GM19463 (cell line): ENCODE measurements at regions not wholly inside any gene's neighbourhood (a gene's known extent, or its start where the extent isn't known, plus 50 kb on each side); places are given as distances from the start of the nearest gene placed in this dataset.
A peak's percentile ranks its signal among the peaks of the same experiment; 100 is the strongest.

ENCODE experiments used
- ATAC-seq: cut with Tn5 transposase; IDR thresholded peaks from one replicate; pipeline ENCODE4 v1.9.1; 2021; ENCODE audit warnings: mild to moderate bottlenecking, moderate library complexity; ENCODE audit not compliant: unreplicated experiment

DNA sequence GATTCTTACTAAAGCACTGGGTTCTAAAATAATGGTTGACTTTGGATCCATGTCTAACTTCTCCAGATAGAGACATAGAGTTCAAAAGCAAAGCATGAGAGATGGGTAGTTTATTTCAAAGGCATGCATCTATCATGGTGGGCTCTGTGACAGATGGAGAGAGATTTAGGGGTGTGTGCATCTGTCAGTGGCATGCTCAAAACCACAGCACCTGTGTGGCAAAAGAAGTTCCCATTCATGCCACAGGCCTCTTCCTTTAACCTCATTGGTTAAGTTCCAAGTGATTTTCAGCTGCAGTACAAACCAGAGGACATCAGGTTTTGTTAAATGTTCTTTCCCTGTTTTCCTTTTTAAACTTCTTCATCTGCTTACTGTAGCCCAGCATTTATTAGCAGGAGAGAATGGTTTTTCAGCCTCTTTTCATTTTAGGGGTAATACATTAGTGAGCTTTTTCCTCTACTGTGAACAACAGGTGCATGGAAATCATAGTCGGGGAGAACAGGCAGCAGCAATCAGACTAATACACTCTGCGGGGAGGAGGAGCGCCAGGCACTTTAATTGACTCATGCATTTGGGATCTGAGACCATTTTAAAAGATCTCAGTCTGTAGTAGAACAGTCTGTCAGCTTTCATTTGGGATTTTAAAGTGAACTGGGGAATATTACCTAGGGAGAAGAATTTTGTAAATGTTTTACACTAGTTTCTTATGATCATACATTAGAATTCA, 52.4 kb upstream of the UPP2 start:
- ATAC-seq = no peak

DNA sequence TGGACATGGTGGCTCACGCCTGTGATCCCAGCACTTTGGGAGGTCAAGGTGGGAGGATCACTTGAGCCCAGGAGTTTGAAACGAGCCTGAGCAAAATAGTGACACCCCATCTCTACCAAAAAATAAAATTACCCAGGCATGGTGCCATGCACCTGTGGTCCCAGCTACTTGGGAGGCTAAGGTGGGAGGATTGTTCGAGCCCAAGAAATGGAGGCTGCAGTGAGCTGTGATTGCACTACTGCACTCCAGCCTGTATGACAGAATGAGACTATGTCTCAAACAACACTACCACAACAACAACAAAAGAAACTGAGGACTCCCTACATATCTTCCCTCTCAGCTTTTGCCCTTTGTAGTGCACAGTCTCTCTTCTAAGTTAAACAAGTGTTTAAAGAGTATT, 53.3 kb upstream of the UPP2 start:
- ATAC-seq = no peak

DNA sequence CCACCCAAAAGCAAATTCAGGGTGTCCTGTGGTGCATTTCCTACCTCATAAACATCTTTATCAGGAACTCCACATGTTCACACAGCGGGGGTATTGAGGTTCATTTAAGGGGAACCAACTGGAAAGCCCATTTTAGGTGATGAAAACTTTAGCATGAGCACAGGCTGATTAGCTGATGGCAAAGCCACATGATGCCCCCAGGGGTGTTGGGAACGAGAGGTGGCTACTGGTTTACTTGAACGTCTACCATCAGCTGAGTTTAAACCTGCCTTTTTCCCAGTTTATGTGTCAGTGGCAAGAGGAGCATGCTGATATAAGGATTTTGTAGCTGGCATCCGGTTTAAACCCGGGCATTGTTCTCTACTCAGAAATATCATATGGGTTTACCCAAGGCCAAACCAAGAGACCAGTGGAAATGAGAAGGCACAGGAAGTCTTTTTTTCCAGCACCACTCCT, 54.5 kb upstream of the UPP2 start:
- no peak for ATAC-seq

DNA sequence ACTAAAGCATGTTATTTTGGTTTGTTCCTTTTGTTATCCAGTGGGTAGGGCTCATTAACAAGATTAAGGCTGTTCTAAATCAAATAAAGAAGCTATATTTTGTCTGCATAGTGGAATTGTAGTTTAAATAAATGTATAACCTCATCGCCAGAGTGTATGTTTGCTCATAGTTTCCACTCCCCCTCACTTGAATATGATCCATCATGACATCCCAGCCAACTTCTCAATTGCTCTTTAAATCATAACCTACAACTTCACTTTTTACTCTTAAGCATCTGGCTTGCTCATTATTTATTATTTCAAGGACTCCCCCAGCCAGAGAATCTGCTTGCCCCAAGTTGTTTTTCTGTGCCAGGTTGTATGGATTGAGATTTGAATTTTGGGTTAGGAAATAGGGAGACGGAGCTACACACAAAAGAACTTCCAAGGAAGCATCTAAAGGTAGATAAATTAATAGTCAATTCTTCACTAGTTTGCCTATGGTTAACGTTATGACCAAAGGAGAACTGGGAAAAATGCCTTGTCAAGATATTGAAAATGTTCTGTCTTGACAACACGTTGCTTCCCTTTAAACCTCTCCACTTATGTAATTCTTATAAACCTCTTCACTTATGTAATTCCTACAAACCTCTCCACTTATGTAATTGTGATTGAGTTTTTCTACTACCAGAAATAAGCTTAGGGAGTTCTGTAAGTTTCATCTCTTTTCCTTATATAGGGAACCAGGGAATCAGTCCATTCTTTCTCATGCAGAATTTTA, 55.4 kb upstream of the UPP2 start:
- ATAC-seq = no peak

DNA sequence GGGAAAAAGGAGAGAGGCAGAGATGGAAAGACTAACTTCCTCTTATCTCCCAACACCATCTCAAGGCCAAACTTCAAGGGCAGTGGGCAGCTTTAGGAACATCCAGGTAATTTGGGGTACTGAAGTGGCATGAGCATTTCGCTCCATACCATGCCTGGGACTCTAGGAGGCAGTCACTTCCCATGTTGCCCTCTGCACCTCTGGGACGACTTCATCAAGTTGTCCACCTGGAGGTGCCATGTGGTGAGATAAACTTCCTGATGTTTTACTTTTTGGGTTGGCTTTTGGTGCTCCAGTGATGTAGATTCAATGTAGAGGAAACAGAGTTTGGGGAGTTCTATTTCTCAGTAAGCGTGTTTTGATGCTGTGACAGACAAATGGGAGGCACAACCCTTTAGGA, 56.3 kb upstream of the UPP2 start:
- ATAC-seq = no peak

DNA sequence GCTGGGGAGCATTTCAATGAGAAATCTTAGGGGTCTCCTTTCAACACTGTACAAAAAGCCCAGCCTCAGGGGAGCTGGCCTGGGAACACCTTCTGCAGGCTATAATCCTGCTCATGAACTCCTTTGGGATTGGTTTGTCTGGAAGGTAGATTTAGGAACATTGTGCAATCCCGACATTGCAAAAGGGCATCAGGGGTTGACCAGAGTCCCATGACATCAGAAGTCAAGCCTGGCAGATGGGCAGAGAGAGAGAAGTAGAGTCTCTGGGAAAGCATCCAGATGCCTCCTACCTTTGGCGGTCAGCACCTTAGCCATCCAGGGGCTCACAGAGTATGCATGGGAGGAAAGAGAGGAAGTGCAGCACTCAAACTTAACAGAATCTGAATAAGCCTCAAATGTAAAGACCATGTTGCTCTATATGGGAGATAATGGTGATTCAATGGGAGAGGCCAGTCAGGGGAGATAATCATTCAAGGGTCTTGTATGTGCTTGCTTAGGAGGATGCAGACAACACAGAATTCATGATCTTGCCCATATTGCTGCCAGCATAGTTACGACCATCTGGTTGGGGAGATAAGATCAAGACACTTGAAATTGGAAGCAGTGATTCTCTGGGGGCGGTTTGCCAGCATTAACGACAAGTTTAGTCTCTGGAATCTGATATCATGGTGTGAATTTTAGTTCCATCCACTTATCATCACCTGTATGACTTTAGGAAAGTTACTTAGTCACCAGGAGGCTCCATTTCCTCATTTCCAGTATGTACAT, 58.3 kb upstream of the UPP2 start:
- no peak for ATAC-seq

DNA sequence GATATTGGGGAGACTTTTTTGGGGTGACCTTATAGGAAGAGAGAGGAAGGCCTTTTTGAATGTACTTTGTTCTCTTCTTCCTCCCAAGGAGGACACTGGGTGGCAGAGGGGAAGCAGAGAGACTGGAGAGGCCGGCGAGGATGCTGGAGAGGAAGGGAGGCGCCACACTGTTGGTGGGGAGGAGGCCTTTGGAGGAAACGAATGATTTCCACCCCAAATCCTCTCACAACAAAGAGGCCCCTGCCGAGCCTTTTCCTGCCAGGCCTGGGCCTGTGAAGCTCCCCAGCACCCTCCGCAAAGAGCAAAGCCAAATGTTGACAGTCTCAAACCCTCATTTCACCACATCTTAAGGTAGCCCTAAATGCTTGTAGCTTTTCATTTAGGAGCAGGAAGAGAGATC, 59.0 kb upstream of the UPP2 start:
- no peak for ATAC-seq

DNA sequence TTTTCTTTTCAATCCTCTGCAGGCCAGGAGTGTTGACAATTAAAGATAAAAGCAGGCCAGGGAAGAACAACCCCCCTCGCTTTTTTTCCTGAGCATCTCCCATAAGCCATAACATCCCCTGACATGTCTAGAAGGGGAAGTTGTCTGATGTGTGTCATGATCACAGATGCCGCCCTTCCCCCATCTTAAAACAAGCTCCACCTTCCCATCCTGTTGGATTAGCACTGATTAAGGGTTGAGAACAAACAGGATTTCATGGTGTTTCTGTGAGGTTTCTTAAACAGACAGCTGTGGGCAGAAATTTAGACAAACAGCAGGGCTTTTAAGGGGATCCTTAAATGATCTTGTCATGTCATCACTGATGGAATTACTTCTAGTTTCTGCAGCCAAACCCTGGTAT, 59.4 kb upstream of the UPP2 start:
- ATAC-seq = no peak

DNA sequence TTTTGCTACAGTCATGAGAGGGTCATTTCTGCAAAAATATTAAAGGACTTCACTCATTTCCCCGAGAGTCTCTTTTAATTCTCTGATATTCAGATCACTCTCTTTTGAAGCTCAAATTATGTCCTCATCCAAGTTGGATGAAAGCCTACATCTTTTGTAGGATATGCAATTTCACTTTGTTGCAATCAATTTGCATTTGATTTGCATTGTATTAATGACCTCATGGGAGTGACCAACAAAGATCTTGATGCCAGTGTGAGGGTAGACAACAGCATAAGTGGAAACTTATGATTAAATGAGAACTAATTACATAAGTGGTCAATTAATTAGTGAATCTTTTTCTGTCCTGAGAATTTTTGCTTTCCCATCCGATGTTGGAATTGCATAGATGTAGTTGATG, 60.3 kb upstream of the UPP2 start:
- no peak for ATAC-seq

DNA sequence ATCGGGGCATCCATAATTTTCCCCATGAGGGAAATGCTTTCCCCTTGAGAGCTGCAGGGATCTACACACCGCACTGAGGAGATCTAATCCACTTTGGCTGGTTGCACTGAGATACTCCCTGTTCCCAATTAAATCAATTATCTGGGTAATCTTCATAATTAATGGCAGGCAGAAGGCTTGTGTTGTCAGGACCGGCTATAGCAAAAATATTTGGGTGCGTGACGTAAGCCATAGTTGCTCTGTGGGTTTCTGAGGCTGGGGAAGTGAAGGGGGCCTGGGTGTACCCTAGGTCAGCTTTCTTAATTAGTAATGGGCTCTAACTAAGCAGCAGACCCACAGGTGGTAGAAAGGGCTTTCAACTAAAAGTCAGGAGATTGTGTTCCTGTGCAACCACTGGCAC, 62.8 kb upstream of the UPP2 start:
- ATAC-seq = no peak

DNA sequence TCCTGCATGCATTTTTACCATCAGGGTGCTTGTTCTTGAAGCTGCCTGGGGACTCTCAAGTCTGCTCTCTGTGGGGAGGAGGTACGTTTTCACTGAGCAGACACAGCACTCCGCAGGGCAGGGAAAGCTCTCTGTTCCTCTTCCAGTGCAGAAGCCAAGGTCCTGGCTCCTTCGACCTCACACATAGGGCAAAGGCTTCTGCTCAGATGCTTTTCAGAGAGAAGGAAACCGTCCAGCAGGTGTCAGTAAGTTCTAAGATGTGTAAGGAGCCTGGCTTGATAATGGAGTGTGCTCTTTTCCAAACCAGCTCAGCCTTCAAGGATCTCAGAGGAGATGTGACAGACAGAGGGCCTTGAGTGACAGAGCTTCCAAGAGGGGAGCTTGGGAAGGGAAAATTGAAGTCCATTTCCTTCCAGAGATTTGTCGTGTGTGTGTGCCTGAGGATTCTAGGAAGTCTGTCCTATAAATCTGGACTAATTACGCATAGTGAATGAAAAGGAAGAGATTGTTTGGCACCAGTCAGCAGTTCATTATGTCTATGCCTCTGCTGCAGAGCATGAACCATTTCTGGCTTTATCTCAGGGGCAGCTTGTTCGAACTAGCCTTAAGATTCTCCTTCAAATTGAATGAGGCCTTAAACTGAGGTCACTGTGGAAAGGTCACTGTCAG, 67.3 kb upstream of the UPP2 start:
- ATAC-seq = no peak

DNA sequence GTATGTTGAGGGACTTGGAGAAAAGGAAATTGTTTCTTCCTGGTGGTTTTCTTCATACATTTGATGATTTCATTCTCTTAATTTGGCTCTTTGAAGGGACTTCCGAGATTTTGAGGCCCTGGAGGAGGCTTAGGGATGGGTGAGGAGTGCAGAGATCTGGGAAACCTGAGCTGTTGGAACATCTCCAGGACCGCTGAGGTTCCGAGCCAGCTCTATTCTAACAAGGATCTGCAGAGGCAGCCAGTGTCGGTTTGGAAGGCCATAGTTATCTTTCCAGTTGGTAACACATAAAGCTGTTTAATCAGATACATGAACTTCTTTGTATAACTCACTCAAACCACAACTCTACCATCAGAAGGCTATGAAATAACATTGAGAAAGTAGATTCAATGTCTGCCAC, 70.3 kb upstream of the UPP2 start:
- ATAC-seq = no peak

DNA sequence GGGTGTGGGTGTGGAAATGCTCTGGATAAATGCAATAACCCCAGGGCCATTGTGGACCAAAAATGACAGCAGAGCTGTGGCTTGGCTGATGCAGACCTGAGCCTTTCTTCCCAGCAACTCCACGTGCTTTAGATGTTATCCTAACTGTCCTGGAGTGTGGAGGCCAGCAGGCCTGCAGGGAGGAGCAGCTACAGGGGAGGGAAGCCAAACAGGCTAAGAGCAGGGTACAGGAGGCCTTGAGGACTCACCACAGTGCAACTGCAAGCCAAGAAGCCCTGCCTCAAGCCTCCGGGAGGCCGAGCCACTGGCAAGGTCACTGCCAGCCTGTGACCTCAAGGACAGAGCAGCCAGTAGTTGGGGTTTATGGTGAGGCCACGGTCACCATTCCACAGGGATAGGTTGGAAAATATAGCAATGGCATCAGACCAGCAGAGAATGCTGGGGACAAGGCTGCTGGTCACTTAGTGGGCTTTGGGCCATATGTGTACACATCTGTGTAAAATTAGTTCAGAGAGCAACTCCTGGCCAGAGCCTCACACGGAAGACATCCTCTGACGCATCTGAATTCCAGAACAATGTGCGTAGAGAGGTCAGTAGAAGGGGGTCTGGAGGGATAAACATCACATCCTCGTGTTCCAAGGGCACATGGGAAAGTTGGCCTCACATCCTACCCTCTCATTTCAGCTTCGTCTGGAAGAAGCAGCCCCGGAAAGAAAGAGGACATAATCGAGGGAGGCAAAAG, 76.2 kb upstream of the UPP2 start:
- no peak for ATAC-seq

DNA sequence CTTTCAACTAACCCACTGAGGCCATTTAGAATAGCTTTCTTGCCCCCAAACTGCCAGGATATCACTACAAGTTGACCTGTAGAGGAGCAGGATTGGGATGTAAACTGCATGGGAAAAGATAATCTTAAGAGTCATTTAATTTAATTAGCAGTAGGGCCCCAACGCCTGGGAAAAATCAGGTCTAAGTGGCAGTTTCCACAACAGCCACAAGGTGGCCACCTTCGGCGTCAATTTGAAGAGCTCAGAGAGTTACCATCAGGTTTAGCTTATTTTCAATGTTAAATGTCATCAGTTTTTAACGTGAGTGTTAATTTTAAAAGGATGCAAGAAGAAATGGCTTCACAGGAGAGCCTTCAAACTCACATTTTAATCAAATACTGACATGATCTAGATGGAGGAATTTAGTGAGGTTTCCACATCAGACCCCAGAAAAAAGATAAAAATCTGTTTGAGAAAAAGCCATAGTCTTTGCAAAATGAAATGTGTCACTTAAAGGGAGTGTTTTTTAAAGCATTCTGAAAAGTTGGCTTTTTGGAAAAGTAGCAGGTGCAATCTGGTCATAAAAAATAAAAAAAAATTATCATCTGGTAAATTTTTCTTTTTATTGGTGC, 77.3 kb upstream of the UPP2 start:
- ATAC-seq = peak; percentile 91

DNA sequence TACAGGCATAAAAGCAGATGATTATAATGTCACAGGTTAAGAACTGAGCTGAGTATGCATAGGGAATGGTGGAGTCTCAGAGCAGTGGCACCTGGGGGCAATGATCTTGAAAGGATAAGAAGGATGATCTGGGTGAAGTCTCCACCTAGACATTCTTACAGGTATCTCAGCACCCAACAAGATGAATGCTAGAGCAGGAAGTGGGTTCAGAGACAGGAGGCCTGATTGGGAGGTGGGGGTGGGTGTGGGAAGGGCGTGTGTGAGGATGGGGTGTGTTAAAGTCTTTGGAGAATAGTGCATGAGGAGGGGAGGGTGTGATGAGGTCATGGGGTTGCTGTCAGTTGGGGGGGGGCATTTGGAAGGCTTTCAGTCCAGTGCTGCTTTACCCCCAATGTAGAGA, 78.8 kb upstream of the UPP2 start:
- ATAC-seq = no peak

DNA sequence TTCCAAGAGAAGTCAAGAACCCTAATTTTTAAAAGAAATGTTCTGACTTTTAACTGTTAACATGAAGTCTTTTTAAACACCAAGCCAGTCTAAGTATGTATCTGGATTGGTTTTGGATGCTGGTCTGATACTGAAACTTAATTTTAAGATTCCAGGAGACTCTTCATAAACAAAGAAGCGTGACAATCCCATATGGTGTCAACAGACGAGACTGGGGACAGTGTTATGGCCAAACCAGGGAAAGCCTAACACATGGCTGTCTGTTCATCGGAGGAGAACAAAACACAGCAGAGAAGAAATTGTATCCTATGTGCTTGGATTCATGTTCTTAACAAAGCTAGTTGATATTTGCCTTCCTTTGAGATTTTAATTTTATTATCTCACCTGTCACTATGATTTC, 80.5 kb upstream of the UPP2 start:
- no peak for ATAC-seq

DNA sequence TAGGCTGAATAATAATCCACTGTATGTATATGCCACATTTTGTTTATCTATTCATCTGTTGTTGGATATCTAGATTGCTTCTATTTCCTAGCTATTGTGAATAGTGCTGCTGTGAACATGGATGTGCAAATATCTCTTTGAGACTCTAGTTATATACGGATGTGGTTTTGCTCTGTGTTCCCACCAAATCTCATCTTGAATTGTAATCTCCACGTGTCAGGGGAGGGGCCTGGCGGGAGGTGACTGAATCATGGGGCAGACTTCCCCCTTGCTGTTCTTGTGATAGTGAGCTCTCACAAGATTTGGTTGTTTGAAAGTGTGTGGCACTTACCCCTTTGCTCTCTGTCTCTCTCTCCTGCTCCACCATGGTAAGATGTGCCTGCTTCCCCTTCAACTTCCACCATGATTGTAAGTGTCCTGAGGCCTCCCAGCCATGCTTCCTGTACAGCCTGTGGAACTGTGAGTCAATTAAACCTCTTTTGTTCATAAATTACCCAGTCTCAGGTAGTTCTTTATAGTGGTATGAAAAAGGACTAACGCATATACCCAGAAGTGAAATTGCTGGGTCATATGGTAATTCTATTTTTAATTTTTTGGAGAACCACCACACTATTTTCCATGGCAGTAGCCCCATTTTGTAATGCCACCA, 86.1 kb upstream of the UPP2 start:
- no peak for ATAC-seq

DNA sequence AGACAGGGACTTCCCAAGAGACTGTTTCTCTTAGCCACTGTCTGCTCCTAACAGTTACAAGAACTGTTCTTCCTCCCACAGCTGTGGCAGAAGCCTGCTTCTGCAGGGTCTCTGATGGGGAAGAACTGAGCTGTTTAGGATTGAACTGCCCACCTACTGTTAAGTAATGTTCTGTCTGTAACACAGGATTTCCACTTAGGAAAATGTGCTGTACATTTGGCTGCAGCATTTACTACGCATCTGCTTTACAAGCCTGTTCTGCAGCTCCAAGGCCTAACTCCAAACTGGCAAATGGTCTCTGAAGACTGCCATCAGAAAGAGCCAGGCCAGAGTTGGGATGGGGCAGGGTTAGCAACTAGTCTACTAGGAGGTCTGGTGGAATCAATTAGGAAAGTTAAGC, 87.8 kb upstream of the UPP2 start:
- no peak for ATAC-seq

DNA sequence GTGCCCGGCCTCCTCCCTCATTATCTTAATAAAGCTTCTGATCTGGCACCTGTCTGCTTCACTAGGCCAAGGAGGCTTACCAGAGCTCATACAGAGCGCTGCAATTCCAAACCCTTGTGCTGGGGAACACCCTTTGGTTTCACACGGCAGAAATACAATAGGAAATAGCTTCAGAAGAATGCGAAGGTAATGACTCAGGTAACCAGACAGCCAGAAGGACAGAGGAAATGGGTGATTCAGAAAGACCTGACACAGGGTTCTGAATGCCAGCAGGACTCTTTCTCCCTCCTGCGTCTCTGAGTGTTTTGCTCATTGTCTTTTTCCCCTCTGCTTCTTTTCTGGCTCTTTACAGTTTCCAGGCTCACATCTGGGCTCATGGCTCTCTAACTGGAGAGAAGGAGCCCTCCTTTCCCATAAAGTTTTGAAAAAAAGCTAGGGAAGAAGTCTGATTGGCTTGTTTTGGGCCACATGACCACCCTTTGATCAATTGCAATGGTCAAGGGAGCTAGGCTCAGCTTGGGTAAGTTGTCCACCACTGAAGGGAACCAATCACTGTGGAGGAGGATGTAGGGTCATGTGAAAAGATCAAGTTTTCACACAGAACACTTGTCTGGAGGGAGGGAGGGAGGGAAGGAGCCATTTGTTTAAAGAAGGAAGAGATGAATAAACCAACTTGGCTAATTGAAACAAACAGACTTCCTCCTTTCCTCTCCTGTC, 90.5 kb upstream of the UPP2 start:
- ATAC-seq = no peak
